H9 (cell line): ENCODE measurements at regions not wholly inside any gene's neighbourhood (a gene's known extent, or its start where the extent isn't known, plus 50 kb on each side); places are given as distances from the start of the nearest gene placed in this dataset.

Source experiments
- DNase-seq: peaks from one replicate; pipeline ENCODE4 v3.0.0-alpha.2; 2017
- H2AFZ ChIP-seq: one replicate; pipeline ENCODE4 v1.6.1; 2013; ENCODE audit warnings: mild to moderate bottlenecking, low read length, control low read depth, moderate library complexity
- H2AK5ac ChIP-seq: 2 replicates; pipeline ENCODE4 v1.6.1; 2013; ENCODE audit warnings: low read length, control low read depth, mixed read lengths; ENCODE audit not compliant: insufficient read length
- H2BK120ac ChIP-seq: one replicate; pipeline ENCODE4 v1.6.1; 2013; ENCODE audit warnings: low read depth, mild to moderate bottlenecking, low read length, control low read depth, inconsistent platforms; ENCODE audit not compliant: poor library complexity, severe bottlenecking
- H2BK12ac ChIP-seq: 2 replicates; pipeline ENCODE4 v1.6.1; 2013; ENCODE audit warnings: low read length, control low read depth, mixed read lengths, low read depth; ENCODE audit not compliant: insufficient read length
- H2BK15ac ChIP-seq: 2 replicates; pipeline ENCODE4 v1.6.1; 2013; ENCODE audit warnings: low read depth, low read length, control low read depth
- H2BK20ac ChIP-seq: one replicate; pipeline ENCODE4 v1.6.1; 2013; ENCODE audit warnings: low read depth, mild to moderate bottlenecking, low read length, control low read depth, inconsistent platforms; ENCODE audit not compliant: poor library complexity, severe bottlenecking
- H2BK5ac ChIP-seq: 2 replicates; pipeline ENCODE4 v1.6.1; 2013; ENCODE audit warnings: low read length, control low read depth, mixed read lengths; ENCODE audit not compliant: insufficient read length
- H3K14ac ChIP-seq: 2 replicates; pipeline ENCODE4 v1.6.1; 2013; ENCODE audit warnings: low read length, control low read depth; ENCODE audit not compliant: insufficient read depth
- H3K18ac ChIP-seq: 2 replicates; pipeline ENCODE4 v1.6.1; 2013; ENCODE audit warnings: low read depth, mild to moderate bottlenecking, mixed read lengths, low read length, control low read depth; ENCODE audit not compliant: insufficient read length
- H3K23ac ChIP-seq: 2 replicates; pipeline ENCODE4 v1.6.1; 2013; ENCODE audit warnings: low read length, control low read depth, mixed read lengths, low read depth; ENCODE audit not compliant: insufficient read length
- H3K23me2 ChIP-seq: 2 replicates; pipeline ENCODE4 v1.6.1; 2013; ENCODE audit warnings: low read depth, mild to moderate bottlenecking, mixed read lengths, low read length, control low read depth; ENCODE audit not compliant: insufficient read length, poor library complexity, severe bottlenecking
- H3K27ac ChIP-seq: 2 replicates; pipeline ENCODE4 v1.5.1; 2013; ENCODE audit warnings: low read length, control low read depth, mixed read lengths, low read depth; ENCODE audit not compliant: insufficient read length
- H3K27me3 ChIP-seq: 2 replicates; pipeline ENCODE4 v1.6.1; 2013; ENCODE audit warnings: low read length, control low read depth, inconsistent platforms; ENCODE audit not compliant: insufficient read depth
- H3K4ac ChIP-seq: 2 replicates; pipeline ENCODE4 v1.6.1; 2013; ENCODE audit warnings: low read depth, mild to moderate bottlenecking, control low read depth, inconsistent platforms, low read length, moderate library complexity
- H3K4me1 ChIP-seq: 2 replicates; pipeline ENCODE4 v1.6.1; 2013; ENCODE audit warnings: low read length, control low read depth, inconsistent platforms; ENCODE audit not compliant: insufficient read depth
- H3K4me2 ChIP-seq: 2 replicates; pipeline ENCODE4 v1.6.1; 2013; ENCODE audit warnings: low read length, control low read depth, mixed read lengths; ENCODE audit not compliant: insufficient read length, insufficient read depth
- H3K56ac ChIP-seq: 2 replicates; pipeline ENCODE4 v1.6.1; 2013; ENCODE audit warnings: low read depth, mild to moderate bottlenecking, mixed read lengths, low read length, control low read depth; ENCODE audit not compliant: insufficient read length
- H3K79me1 ChIP-seq: 2 replicates; pipeline ENCODE4 v1.6.1; 2013; ENCODE audit warnings: low read depth, mild to moderate bottlenecking, moderate library complexity, low read length, control low read depth, inconsistent platforms; ENCODE audit not compliant: insufficient read depth, poor library complexity, severe bottlenecking
- H3K79me2 ChIP-seq: 2 replicates; pipeline ENCODE4 v1.6.1; 2013; ENCODE audit warnings: low read length, control low read depth, inconsistent platforms; ENCODE audit not compliant: insufficient read depth
- H3K9ac ChIP-seq: 2 replicates; pipeline ENCODE4 v1.6.1; 2013; ENCODE audit warnings: low read length, control low read depth, mixed read lengths; ENCODE audit not compliant: insufficient read length; ENCODE audit errors: extremely low read depth
- H3K9me3 ChIP-seq: one replicate; pipeline ENCODE4 v1.6.1; 2013; ENCODE audit warnings: low read depth, low read length, inconsistent platforms; ENCODE audit not compliant: control insufficient read depth
- H3T11ph ChIP-seq: one replicate; pipeline ENCODE4 v1.6.1; 2013; ENCODE audit warnings: mild to moderate bottlenecking, low read length, control low read depth, inconsistent platforms
- H4K20me1 ChIP-seq: one replicate; pipeline ENCODE4 v1.6.1; 2013; ENCODE audit not compliant: control insufficient read depth, insufficient read length, insufficient read depth
- H4K5ac ChIP-seq: 2 replicates; pipeline ENCODE4 v1.6.1; 2013; ENCODE audit warnings: low read depth, mild to moderate bottlenecking, mixed read lengths, low read length, control low read depth; ENCODE audit not compliant: insufficient read length
- H4K8ac ChIP-seq: replicated peaks from 2 replicates; pipeline ENCODE4 v1.6.1; 2013; ENCODE audit warnings: low read length, control low read depth, mixed read lengths, low read depth; ENCODE audit not compliant: insufficient read length
- H4K91ac ChIP-seq: 2 replicates; pipeline ENCODE4 v1.6.1; 2013; ENCODE audit warnings: low read depth, mild to moderate bottlenecking, moderate library complexity, mixed read lengths, low read length, control low read depth; ENCODE audit not compliant: insufficient read length
- H3K27ac Mint-ChIP-seq, 3 experiments: 2 replicates in 2 of 3; 3 replicates in 1 of 3; pipeline ENCODE4 v1.8.0; 2020 to 2021; ENCODE audit warnings: mixed read lengths in 3 of 3, mild to moderate bottlenecking in 1 of 3, moderate library complexity in 1 of 3
- H3K27me3 Mint-ChIP-seq: 2 replicates; pipeline ENCODE4 v1.8.0; 2021; ENCODE audit warnings: low read depth, mild to moderate bottlenecking, moderate library complexity, mixed read lengths
- H3K36me3 Mint-ChIP-seq, 3 experiments: 2 replicates in 2 of 3; 3 replicates in 1 of 3; pipeline ENCODE4 v1.8.0; 2020 to 2021; ENCODE audit warnings: low read depth in 3 of 3, mixed read lengths in 3 of 3; ENCODE audit not compliant: insufficient read depth in 1 of 3
- H3K4me1 Mint-ChIP-seq, 2 experiments: 2 replicates each; pipeline ENCODE4 v1.8.0; 2020; ENCODE audit warnings: mixed read lengths in 2 of 2
- H3K4me3 Mint-ChIP-seq, 2 experiments: 2 replicates in 1 of 2; 3 replicates in 1 of 2; pipeline ENCODE4 v1.8.0; 2020 to 2021; ENCODE audit warnings: mild to moderate bottlenecking in 2 of 2, mixed read lengths in 2 of 2, moderate library complexity in 1 of 2
- H3K9me3 Mint-ChIP-seq, 2 experiments: 2 replicates in 1 of 2; 3 replicates in 1 of 2; pipeline ENCODE4 v1.8.0; 2020; ENCODE audit warnings: mild to moderate bottlenecking in 2 of 2, mixed read lengths in 2 of 2, moderate library complexity in 1 of 2
- CTCF ChIP-seq: fragments of 200-600 bp; sonication (generic); conservative IDR thresholded peaks from 3 replicates; pipeline ENCODE4 v1.8.0; 2021; ENCODE audit warnings: antibody characterized with exemption, mild to moderate bottlenecking
- WGBS: extraction: QIAGEN DNeasy Blood & Tissue Kit; methylation state at CpG from one replicate; pipeline ENCODE4 v1.1.7; 2013; ENCODE audit warnings: missing lambda C conversion rate, low lambda C conversion rate, mixed read lengths; ENCODE audit not compliant: insufficient read length; ENCODE audit errors: extremely low coverage; 5-methylcytosine and 5-hydroxymethylcytosine counted together

DNA sequence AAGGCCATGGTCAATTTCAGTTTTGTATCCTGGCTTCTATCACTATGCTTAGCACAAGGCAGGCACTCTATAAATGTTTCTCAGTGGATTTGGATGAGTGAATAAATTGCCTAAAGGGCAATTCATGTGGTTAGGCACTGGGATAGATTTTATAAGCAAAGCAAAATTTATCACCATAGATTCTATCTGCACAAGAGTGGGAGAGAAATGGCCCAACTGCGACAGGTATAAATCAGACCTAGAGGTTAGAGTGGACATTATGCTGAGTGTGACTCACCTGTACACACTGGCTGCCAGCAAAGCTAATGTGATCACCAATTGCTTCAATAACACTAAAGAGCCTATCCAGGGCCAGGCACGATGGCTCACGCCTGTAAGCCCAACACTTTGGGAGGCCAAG lies 514.0 kb downstream of the BUD13 start:
- Histone ChIP-seq H4K5ac (no peak overlapping the region), H2BK5ac (no peak overlapping the region), H3K9me3 (no peaks in the 10 kb centered on the region), H3T11ph (no peak overlapping the region), H3K4ac (no peak overlapping the region), H3K4me1 (peaks cover 5% of the 10 kb centered on the region; the same call in 1 of the 2 replicates), H3K23me2 (no peaks in the 10 kb centered on the region), H3K23ac (no peak overlapping the region), H2BK15ac (no peak overlapping the region), H3K27me3 (no peaks in the 10 kb centered on the region), H3K4me2 (no peak overlapping the region), H3K14ac (no peak overlapping the region), H3K27ac (no peak overlapping the region), H3K56ac (no peak overlapping the region), H4K91ac (no peak overlapping the region), H4K8ac (no peak overlapping the region), H2BK120ac (no peak overlapping the region), H3K9ac (no peak overlapping the region), H3K79me1 (no peaks in the 10 kb centered on the region), H4K20me1 (no peaks in the 10 kb centered on the region), H2AFZ (no peak overlapping the region), H2BK12ac (no peak overlapping the region), H3K18ac (no peak overlapping the region), H2BK20ac (no peak overlapping the region), H3K79me2 (no peaks in the 10 kb centered on the region), H2AK5ac (no peak overlapping the region)
- Mint-ChIP-seq H3K4me1 (peaks cover 20 to 22% of the 10 kb centered on the region in 2 experiments), H3K27ac (no peak overlapping the region), H3K36me3 (no peaks in the 10 kb centered on the region), H3K4me3 (no peak overlapping the region), H3K9me3 (no peaks in the 10 kb centered on the region), H3K27me3 (peaks cover 6% of the 10 kb centered on the region)
- DNase-seq: no peak
- no peak for TF ChIP-seq CTCF
- no CpG with 5 or more reads among the region's 3 CpGs for WGBS
